HCT116 (cell line): ENCODE measurements at regions not wholly inside any gene's neighbourhood (a gene's known extent, or its start where the extent isn't known, plus 50 kb on each side); places are given as distances from the start of the nearest gene placed in this dataset.

Experiments
- ATAC-seq: fragments of 200-7000 bp; cut with Tn5 transposase; 2 replicates; pipeline ENCODE4 v1.9.1; 2020; ENCODE audit warnings: mild to moderate bottlenecking, moderate library complexity
- BruUV-seq: library from RNA; stranded (reverse); fragments of 400-500 nt; replicated peaks from 2 replicates; lab custom pipeline; 2021; lab: Mats Ljungman, UMichigan
- CTCF ChIA-PET: fragments of 300-600 bp; sonication (Branson Sonifier 250); formaldehyde crosslinking; loops from one replicate; lab custom pipeline; 2021; ENCODE audit warnings: antibody characterized with exemption; lab: Charles Lee
- POLR2A ChIA-PET: fragments of 300-600, 350-600 bp; sonication (Branson Sonifier 250); formaldehyde crosslinking; loops from one replicate; lab custom pipeline; 2021; ENCODE audit warnings: antibody characterized with exemption; lab: Charles Lee
- RAD21 ChIA-PET, 2 experiments: fragments of 300-600 bp; sonication (Branson Sonifier 250); formaldehyde crosslinking; loops; one replicate each; lab custom pipeline; 2023; ENCODE audit warnings: low total read pairs in 2 of 2; ENCODE audit not compliant: uncharacterized antibody in 2 of 2, unreplicated experiment in 2 of 2, low non-redundant PET in 1 of 2; lab: Charles Lee
- DNase-seq: peaks from one replicate; pipeline ENCODE4 v3.0.0-alpha.2; 2010; ENCODE audit warnings: low read depth, low spot score
- H2AFZ ChIP-seq: fragments of 200-600 bp; shearing (Covaris generic), sonication (generic); 2 replicates; pipeline ENCODE4 v1.6.1; 2017; ENCODE audit warnings: low read depth, mixed run types, mixed read lengths, antibody characterized with exemption, low read length; ENCODE audit not compliant: poor library complexity, severe bottlenecking
- H3K27ac ChIP-seq: 2 replicates; pipeline ENCODE4 v1.5.1; 2012; ENCODE audit warnings: low read depth, low read length
- H3K27me3 ChIP-seq: fragments of 200-600 bp; sonication (generic); 2 replicates; pipeline ENCODE4 v1.6.1; 2016; ENCODE audit warnings: mixed run types, low read length, mixed read lengths; ENCODE audit not compliant: insufficient read depth
- H3K36me3 ChIP-seq, 2 experiments: fragments of 200-500 bp in 1 of 2; fragments of 200-600 bp in 1 of 2; sonication (Bioruptor generic) in 1 of 2; sonication (generic) in 1 of 2; 2 replicates each; pipeline versions ENCODE4 v1.5.1 to v1.6.1; 2014 to 2016; ENCODE audit warnings: low read length in 2 of 2, inconsistent platforms in 1 of 2, mixed read lengths in 1 of 2, mixed run types in 1 of 2; ENCODE audit not compliant: insufficient read depth in 2 of 2, control insufficient read depth in 1 of 2
- H3K4me1 ChIP-seq, 2 experiments: fragments of 200-600 bp in 1 of 2; sonication (generic) in 1 of 2; 2 replicates each; pipeline versions ENCODE4 v1.5.1 to v1.6.1; 2012 to 2017; ENCODE audit warnings: low read length in 2 of 2, inconsistent platforms in 1 of 2, mild to moderate bottlenecking in 1 of 2, mixed read lengths in 1 of 2, mixed run types in 1 of 2, moderate library complexity in 1 of 2; ENCODE audit not compliant: insufficient read depth in 2 of 2, control insufficient read depth in 1 of 2
- H3K4me2 ChIP-seq: fragments of 200-600 bp; sonication (generic); 2 replicates; pipeline ENCODE4 v1.6.1; 2017; ENCODE audit warnings: mixed run types, low read length, mixed read lengths
- H3K4me3 ChIP-seq, 2 experiments: fragments of 200-600 bp in 1 of 2; sonication (generic) in 1 of 2; replicated peaks in 1 of 2; 2 replicates each; pipeline ENCODE4 v1.5.1; 2011 to 2016; ENCODE audit warnings: low read length in 2 of 2, control low read depth in 1 of 2, low read depth in 1 of 2, mild to moderate bottlenecking in 1 of 2, mixed read lengths in 1 of 2, mixed run types in 1 of 2
- H3K79me2 ChIP-seq: fragments of 200-600 bp; sonication (generic); 2 replicates; pipeline ENCODE4 v1.6.1; 2017; ENCODE audit warnings: mild to moderate bottlenecking, mixed run types, low read length, moderate library complexity, mixed read lengths; ENCODE audit not compliant: insufficient read depth
- H3K9ac ChIP-seq: fragments of 200-600 bp; sonication (generic); 2 replicates; pipeline ENCODE4 v1.6.1; 2016; ENCODE audit warnings: low read length, mixed read lengths
- H3K9me2 ChIP-seq: fragments of 200-600 bp; sonication (generic), shearing (Covaris generic); 2 replicates; pipeline ENCODE4 v1.6.1; 2017; ENCODE audit warnings: mixed run types, mild to moderate bottlenecking, moderate library complexity; ENCODE audit not compliant: insufficient read depth
- H3K9me3 ChIP-seq, 2 experiments: fragments of 200-500 bp in 1 of 2; fragments of 200-600 bp in 1 of 2; sonication (Bioruptor generic) in 1 of 2; sonication (generic) in 1 of 2; 2 replicates each; pipeline ENCODE4 v1.6.1; 2014 to 2017; ENCODE audit warnings: low read length in 2 of 2, mixed read lengths in 2 of 2, inconsistent platforms in 1 of 2, low read depth in 1 of 2, mild to moderate bottlenecking in 1 of 2, mixed run types in 1 of 2, moderate library complexity in 1 of 2; ENCODE audit not compliant: control insufficient read depth in 1 of 2, insufficient read depth in 1 of 2
- H4K20me1 ChIP-seq: fragments of 200-600 bp; sonication (generic), shearing (Covaris generic); 2 replicates; pipeline ENCODE4 v1.6.1; 2017; ENCODE audit warnings: mixed run types, mild to moderate bottlenecking, moderate library complexity; ENCODE audit not compliant: insufficient read depth
- ATF3 ChIP-seq: IDR thresholded peaks from 2 replicates; pipeline ENCODE4 v1.6.1; 2012
- CBX3 ChIP-seq: IDR thresholded peaks from 2 replicates; pipeline ENCODE4 v1.6.1; 2012; ENCODE audit warnings: low read depth
- CEBPB ChIP-seq: IDR thresholded peaks from 2 replicates; pipeline ENCODE4 v1.6.1; 2012; ENCODE audit warnings: low read depth
- EGR1 ChIP-seq: IDR thresholded peaks from 2 replicates; pipeline ENCODE4 v1.6.1; 2012; ENCODE audit warnings: low read depth
- ELF1 ChIP-seq: IDR thresholded peaks from 2 replicates; pipeline ENCODE4 v1.6.1; 2012; ENCODE audit warnings: low read depth, borderline replicate concordance
- EZH2 ChIP-seq: fragments of 200-600 bp; sonication (generic); IDR thresholded peaks from 2 replicates; pipeline ENCODE4 v1.6.1; 2017; ENCODE audit warnings: antibody characterized with exemption, mixed run types
- EZH2phosphoT487 ChIP-seq: fragments of 200-600 bp; IDR thresholded peaks from 2 replicates; pipeline ENCODE4 v1.6.1; 2018; ENCODE audit warnings: antibody characterized with exemption, borderline replicate concordance
- FOSL1 ChIP-seq: IDR thresholded peaks from 2 replicates; pipeline ENCODE4 v1.6.1; 2012; ENCODE audit warnings: low read depth
- MAX ChIP-seq: IDR thresholded peaks from 2 replicates; pipeline ENCODE4 v1.6.1; 2012
- POLR2A ChIP-seq: IDR thresholded peaks from 2 replicates; pipeline ENCODE4 v1.7.0; 2011; ENCODE audit warnings: borderline replicate concordance; ENCODE audit not compliant: insufficient read depth, insufficient read length; ENCODE audit errors: extremely low read depth
- POLR2AphosphoS5 ChIP-seq: IDR thresholded peaks from 2 replicates; pipeline ENCODE4 v1.6.1; 2011; ENCODE audit warnings: mild to moderate bottlenecking, low read depth, low read length, moderate library complexity
- SIN3A ChIP-seq: IDR thresholded peaks from 2 replicates; pipeline ENCODE4 v1.6.1; 2012; ENCODE audit warnings: low read depth
- SP1 ChIP-seq: IDR thresholded peaks from 2 replicates; pipeline ENCODE4 v1.6.1; 2012; ENCODE audit warnings: low read depth
- SRF ChIP-seq: IDR thresholded peaks from 2 replicates; pipeline ENCODE4 v1.6.1; 2012; ENCODE audit warnings: low read depth
- YY1 ChIP-seq: IDR thresholded peaks from 2 replicates; pipeline ENCODE4 v1.6.1; 2011; ENCODE audit warnings: low read length, low read depth, moderate library complexity, mild to moderate bottlenecking; ENCODE audit not compliant: insufficient replicate concordance; ENCODE audit errors: extremely low read depth
- ZFX ChIP-seq: fragments of 450-650 bp; IDR thresholded peaks from 2 replicates; pipeline ENCODE4 v1.6.1; 2017
- intact Hi-C: fragments of 100-400 bp; cut with micrococcal nuclease; formaldehyde crosslinking; loops from 2 replicates; pipeline ENCODE4 v1.10.0; 2022
- TF ChIP-seq, protein P1 (sequence below): IDR thresholded peaks from 2 replicates; pipeline ENCODE4 v1.6.1; 2011; ENCODE audit warnings: mild to moderate bottlenecking, low read length, moderate library complexity; ENCODE audit not compliant: insufficient replicate concordance; ENCODE audit errors: extremely low read depth
- TF ChIP-seq, protein P2 (sequence below): IDR thresholded peaks from 2 replicates; pipeline ENCODE4 v1.6.1; 2012; ENCODE audit warnings: low read depth

- TF ChIP-seq POLR2AphosphoS5: no peak
- TF ChIP-seq ATF3: no peak
- TF ChIP-seq FOSL1: no peak
- TF ChIP-seq CBX3: no peak
- no peak for TF ChIP-seq ELF1
- no peak for TF ChIP-seq EZH2phosphoT487
- TF ChIP-seq, protein P1, sequence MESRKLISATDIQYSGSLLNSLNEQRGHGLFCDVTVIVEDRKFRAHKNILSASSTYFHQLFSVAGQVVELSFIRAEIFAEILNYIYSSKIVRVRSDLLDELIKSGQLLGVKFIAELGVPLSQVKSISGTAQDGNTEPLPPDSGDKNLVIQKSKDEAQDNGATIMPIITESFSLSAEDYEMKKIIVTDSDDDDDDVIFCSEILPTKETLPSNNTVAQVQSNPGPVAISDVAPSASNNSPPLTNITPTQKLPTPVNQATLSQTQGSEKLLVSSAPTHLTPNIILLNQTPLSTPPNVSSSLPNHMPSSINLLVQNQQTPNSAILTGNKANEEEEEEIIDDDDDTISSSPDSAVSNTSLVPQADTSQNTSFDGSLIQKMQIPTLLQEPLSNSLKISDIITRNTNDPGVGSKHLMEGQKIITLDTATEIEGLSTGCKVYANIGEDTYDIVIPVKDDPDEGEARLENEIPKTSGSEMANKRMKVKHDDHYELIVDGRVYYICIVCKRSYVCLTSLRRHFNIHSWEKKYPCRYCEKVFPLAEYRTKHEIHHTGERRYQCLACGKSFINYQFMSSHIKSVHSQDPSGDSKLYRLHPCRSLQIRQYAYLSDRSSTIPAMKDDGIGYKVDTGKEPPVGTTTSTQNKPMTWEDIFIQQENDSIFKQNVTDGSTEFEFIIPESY: no peak
- no peak for TF ChIP-seq MAX
- no peak for TF ChIP-seq EZH2
- no peak for TF ChIP-seq ZFX
- TF ChIP-seq, protein P2, sequence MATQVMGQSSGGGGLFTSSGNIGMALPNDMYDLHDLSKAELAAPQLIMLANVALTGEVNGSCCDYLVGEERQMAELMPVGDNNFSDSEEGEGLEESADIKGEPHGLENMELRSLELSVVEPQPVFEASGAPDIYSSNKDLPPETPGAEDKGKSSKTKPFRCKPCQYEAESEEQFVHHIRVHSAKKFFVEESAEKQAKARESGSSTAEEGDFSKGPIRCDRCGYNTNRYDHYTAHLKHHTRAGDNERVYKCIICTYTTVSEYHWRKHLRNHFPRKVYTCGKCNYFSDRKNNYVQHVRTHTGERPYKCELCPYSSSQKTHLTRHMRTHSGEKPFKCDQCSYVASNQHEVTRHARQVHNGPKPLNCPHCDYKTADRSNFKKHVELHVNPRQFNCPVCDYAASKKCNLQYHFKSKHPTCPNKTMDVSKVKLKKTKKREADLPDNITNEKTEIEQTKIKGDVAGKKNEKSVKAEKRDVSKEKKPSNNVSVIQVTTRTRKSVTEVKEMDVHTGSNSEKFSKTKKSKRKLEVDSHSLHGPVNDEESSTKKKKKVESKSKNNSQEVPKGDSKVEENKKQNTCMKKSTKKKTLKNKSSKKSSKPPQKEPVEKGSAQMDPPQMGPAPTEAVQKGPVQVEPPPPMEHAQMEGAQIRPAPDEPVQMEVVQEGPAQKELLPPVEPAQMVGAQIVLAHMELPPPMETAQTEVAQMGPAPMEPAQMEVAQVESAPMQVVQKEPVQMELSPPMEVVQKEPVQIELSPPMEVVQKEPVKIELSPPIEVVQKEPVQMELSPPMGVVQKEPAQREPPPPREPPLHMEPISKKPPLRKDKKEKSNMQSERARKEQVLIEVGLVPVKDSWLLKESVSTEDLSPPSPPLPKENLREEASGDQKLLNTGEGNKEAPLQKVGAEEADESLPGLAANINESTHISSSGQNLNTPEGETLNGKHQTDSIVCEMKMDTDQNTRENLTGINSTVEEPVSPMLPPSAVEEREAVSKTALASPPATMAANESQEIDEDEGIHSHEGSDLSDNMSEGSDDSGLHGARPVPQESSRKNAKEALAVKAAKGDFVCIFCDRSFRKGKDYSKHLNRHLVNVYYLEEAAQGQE: no peak
- TF ChIP-seq POLR2A: no peak
- TF ChIP-seq SRF: no peak
- TF ChIP-seq EGR1: no peak
- TF ChIP-seq SIN3A: no peak
- no peak for TF ChIP-seq CEBPB
- no peak for TF ChIP-seq YY1
- no peak for TF ChIP-seq SP1
- Histone ChIP-seq H3K4me3 (no peak overlapping the region), H2AFZ (no peak overlapping the region), H3K27me3 (no peaks in the 10 kb centered on the region), H3K4me2 (no peak overlapping the region), H3K4me1 (no peaks in the 10 kb centered on the region), H3K79me2 (no peaks in the 10 kb centered on the region), H4K20me1 (no peaks in the 10 kb centered on the region), H3K27ac (no peak overlapping the region), H3K9me3 (0 out of 4 replicates have a peak, but pooled peaks cover 0 to 2% of the 10 kb centered on the region in 2 experiments), H3K9me2 (no peaks in the 10 kb centered on the region), H3K36me3 (no peaks in the 10 kb centered on the region), H3K9ac (no peak overlapping the region)
- ChIA-PET POLR2A (no interaction called here), CTCF (no interaction called here), RAD21 (no interaction called here)
- ATAC-seq: no peak
- no peak for DNase-seq
- BruUV-seq: no TSS peak
- intact Hi-C loops: no loop called here
These were observed 319.3 kb upstream of the SATB1 start for GRCh38 chr3:18744472-18744871.
